ENCODE measurements at regions not wholly inside any gene's neighbourhood (a gene's known extent, or its start where the extent isn't known, plus 50 kb on each side); places are given as distances from the start of the nearest gene placed in this dataset.
"Not testable (repeated sequence)": the region's sequence is repeated elsewhere in the genome, so short reads cannot be mapped to it uniquely, and the experiment has no call there.

- DNase-seq: no peak
Observed at GRCh38 chr6:72534236-72534635, 87.6 kb upstream of the KCNQ5 start.

- DNase-seq: no peak
Observed at GRCh38 chr6:72535124-72535523, 86.7 kb upstream of the KCNQ5 start.

GRCh38 chr6:72547020-72547419 lies 74.8 kb upstream of the KCNQ5 start:
- no peak for DNase-seq

- no peak for DNase-seq
Observed at GRCh38 chr6:72551470-72551869, 70.4 kb upstream of the KCNQ5 start.

GRCh38 chr6:72552938-72553337 lies 68.9 kb upstream of the KCNQ5 start:
- DNase-seq: peak; percentile 80

- peak; percentile 56 for DNase-seq
Observed at GRCh38 chr6:72553531-72554511, 68.0 kb upstream of the KCNQ5 start.

- no peak for DNase-seq
Observed at GRCh38 chr6:72554761-72555221, 67.1 kb upstream of the KCNQ5 start.

GRCh38 chr6:72559067-72559466 lies 62.8 kb upstream of the KCNQ5 start:
- DNase-seq: no peak

- DNase-seq: no peak
Observed at GRCh38 chr6:72559555-72559954, 62.3 kb upstream of the KCNQ5 start.

GRCh38 chr6:72560721-72561593 lies 60.9 kb upstream of the KCNQ5 start:
- DNase-seq: no peak

GRCh38 chr6:72561629-72562028 lies 60.2 kb upstream of the KCNQ5 start:
- DNase-seq: no peak

- no peak for DNase-seq
Observed at GRCh38 chr6:72564231-72564630, 57.6 kb upstream of the KCNQ5 start.

GRCh38 chr6:72571993-72572392 lies 49.9 kb upstream of the KCNQ5 start:
- DNase-seq: not testable (repeated sequence)
